ENCODE measurements at regions not wholly inside any gene's neighbourhood (a gene's known extent, or its start where the extent isn't known, plus 50 kb on each side); places are given as distances from the start of the nearest gene placed in this dataset.

DNA sequence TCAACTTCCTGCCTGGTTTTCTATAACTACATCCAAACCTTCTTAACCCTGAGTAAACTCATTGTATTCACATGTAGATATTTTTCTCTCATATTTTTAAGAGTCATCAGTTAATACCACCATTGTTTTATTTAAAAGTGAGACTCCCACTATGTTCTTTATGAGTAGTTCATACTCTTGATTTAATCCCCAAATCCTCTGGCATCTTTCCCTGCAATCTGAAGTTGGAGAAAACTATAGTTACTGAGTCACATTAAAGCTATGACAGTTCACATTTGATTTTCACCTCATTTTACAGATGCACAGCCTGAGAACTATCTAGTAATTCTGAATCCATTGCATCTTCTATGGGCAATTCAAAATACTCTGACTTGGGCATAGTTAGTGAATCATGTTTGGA is 1358.7 kb upstream of the NRXN1 start:
- TF ChIP-seq, protein P1, sequence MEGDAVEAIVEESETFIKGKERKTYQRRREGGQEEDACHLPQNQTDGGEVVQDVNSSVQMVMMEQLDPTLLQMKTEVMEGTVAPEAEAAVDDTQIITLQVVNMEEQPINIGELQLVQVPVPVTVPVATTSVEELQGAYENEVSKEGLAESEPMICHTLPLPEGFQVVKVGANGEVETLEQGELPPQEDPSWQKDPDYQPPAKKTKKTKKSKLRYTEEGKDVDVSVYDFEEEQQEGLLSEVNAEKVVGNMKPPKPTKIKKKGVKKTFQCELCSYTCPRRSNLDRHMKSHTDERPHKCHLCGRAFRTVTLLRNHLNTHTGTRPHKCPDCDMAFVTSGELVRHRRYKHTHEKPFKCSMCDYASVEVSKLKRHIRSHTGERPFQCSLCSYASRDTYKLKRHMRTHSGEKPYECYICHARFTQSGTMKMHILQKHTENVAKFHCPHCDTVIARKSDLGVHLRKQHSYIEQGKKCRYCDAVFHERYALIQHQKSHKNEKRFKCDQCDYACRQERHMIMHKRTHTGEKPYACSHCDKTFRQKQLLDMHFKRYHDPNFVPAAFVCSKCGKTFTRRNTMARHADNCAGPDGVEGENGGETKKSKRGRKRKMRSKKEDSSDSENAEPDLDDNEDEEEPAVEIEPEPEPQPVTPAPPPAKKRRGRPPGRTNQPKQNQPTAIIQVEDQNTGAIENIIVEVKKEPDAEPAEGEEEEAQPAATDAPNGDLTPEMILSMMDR (IDR thresholded peaks at IDR 0.05): no peak
- no peak for TF ChIP-seq POLR2A (IDR thresholded peaks at IDR 0.05)
